GM23338 (cell line): ENCODE measurements at regions not wholly inside any gene's neighbourhood (a gene's known extent, or its start where the extent isn't known, plus 50 kb on each side); places are given as distances from the start of the nearest gene placed in this dataset.

Experiments used
- ATAC-seq: fragments of 200-7000 bp; cut with Tn5 transposase; 3 replicates; pipeline ENCODE4 v1.9.1; 2020
- DNase-seq: peaks from one replicate; pipeline ENCODE4 v3.0.0-alpha.2; 2015; ENCODE audit warnings: low spot score
- H2AFZ ChIP-seq: fragments of 200-600 bp; sonication (generic); 2 replicates; pipeline ENCODE4 v1.8.0; 2016; ENCODE audit warnings: antibody characterized with exemption, mild to moderate bottlenecking, moderate library complexity
- H3F3A ChIP-seq: fragments of 200-600 bp; sonication (generic); replicated peaks from 2 replicates; pipeline ENCODE4 v1.8.0; 2017; ENCODE audit warnings: antibody characterized with exemption, mixed run types, low read depth
- H3K27ac ChIP-seq: fragments of 200-600 bp; sonication (generic); 2 replicates; pipeline ENCODE4 v1.6.1; 2016; ENCODE audit warnings: low read depth
- H3K27me3 ChIP-seq: fragments of 200-600 bp; sonication (generic); 2 replicates; pipeline ENCODE4 v1.8.0; 2016; ENCODE audit warnings: mild to moderate bottlenecking, mixed run types, moderate library complexity; ENCODE audit not compliant: insufficient read depth
- H3K36me3 ChIP-seq: fragments of 200-600 bp; sonication (generic); 2 replicates; pipeline ENCODE4 v1.8.0; 2016; ENCODE audit warnings: mild to moderate bottlenecking; ENCODE audit not compliant: insufficient read depth
- H3K4me1 ChIP-seq: fragments of 200-600 bp; sonication (generic); 2 replicates; pipeline ENCODE4 v1.8.0; 2016; ENCODE audit warnings: mild to moderate bottlenecking, moderate library complexity; ENCODE audit not compliant: insufficient read depth
- H3K4me2 ChIP-seq: fragments of 200-600 bp; sonication (generic); 2 replicates; pipeline ENCODE4 v1.7.1; 2017; ENCODE audit warnings: mixed run types
- H3K4me3 ChIP-seq: fragments of 200-600 bp; sonication (generic); 2 replicates; pipeline ENCODE4 v1.6.1; 2016; ENCODE audit warnings: mixed run types
- H3K79me2 ChIP-seq: fragments of 200-600 bp; sonication (generic); replicated peaks from 2 replicates; pipeline ENCODE4 v1.8.0; 2017; ENCODE audit warnings: mild to moderate bottlenecking; ENCODE audit not compliant: insufficient read depth
- H3K9me2 ChIP-seq: fragments of 200-600 bp; sonication (generic); 2 replicates; pipeline ENCODE4 v1.8.0; 2017; ENCODE audit not compliant: insufficient read depth
- H4K20me1 ChIP-seq: fragments of 200-600 bp; sonication (generic); replicated peaks from 2 replicates; pipeline ENCODE4 v1.8.0; 2017; ENCODE audit warnings: mild to moderate bottlenecking; ENCODE audit not compliant: insufficient read depth
- H3K27ac Mint-ChIP-seq: 2 replicates; pipeline ENCODE4 v1.8.0; 2020; ENCODE audit warnings: inconsistent platforms, mild to moderate bottlenecking, moderate library complexity, mixed read lengths
- H3K27me3 Mint-ChIP-seq: 3 replicates; pipeline ENCODE4 v1.8.0; 2022; ENCODE audit warnings: low read depth, mild to moderate bottlenecking, moderate library complexity, mixed read lengths, inconsistent platforms; ENCODE audit not compliant: insufficient read depth, poor library complexity
- H3K36me3 Mint-ChIP-seq: 3 replicates; pipeline ENCODE4 v1.8.0; 2021; ENCODE audit warnings: low read depth, mild to moderate bottlenecking, inconsistent platforms, moderate library complexity, mixed read lengths
- H3K4me1 Mint-ChIP-seq: 3 replicates; pipeline ENCODE4 v1.8.0; 2020; ENCODE audit warnings: mild to moderate bottlenecking, inconsistent platforms, mixed read lengths
- H3K4me3 Mint-ChIP-seq: 3 replicates; pipeline ENCODE4 v1.8.0; 2021; ENCODE audit warnings: moderate library complexity, mild to moderate bottlenecking, inconsistent platforms, mixed read lengths
- H3K9me3 Mint-ChIP-seq: 3 replicates; pipeline ENCODE4 v1.8.0; 2020; ENCODE audit warnings: moderate library complexity, mild to moderate bottlenecking, inconsistent platforms, mixed read lengths
- EZH2 ChIP-seq: fragments of 200-600 bp; sonication (generic); IDR thresholded peaks from one replicate; pipeline ENCODE4 v1.8.0; 2017; ENCODE audit warnings: antibody characterized with exemption, mild to moderate bottlenecking, low read depth; ENCODE audit not compliant: unreplicated experiment
- NANOG ChIP-seq: IDR thresholded peaks from 2 replicates; pipeline ENCODE4 v1.6.1; 2016; ENCODE audit warnings: antibody characterized with exemption, borderline replicate concordance
- STAT1 ChIP-seq: IDR thresholded peaks from one replicate; pipeline ENCODE4 v1.6.1; 2016; ENCODE audit warnings: antibody characterized with exemption; ENCODE audit not compliant: unreplicated experiment
- ZNF114 ChIP-seq: fragments of 250-450 bp; sonication (Bioruptor Pico); IDR thresholded peaks from 2 replicates; pipeline ENCODE4 v1.5.0; 2020; ENCODE audit warnings: mild to moderate bottlenecking, moderate library complexity
- ZNF331 ChIP-seq: fragments of 250-450 bp; sonication (Bioruptor Pico); IDR thresholded peaks from 2 replicates; pipeline ENCODE4 v1.5.0; 2020; ENCODE audit warnings: low read depth, mild to moderate bottlenecking, moderate library complexity
- TF ChIP-seq, protein P1 (sequence below): fragments of 250-450 bp; sonication (Bioruptor Pico); IDR thresholded peaks from 2 replicates; pipeline ENCODE4 v1.5.0; 2020; ENCODE audit warnings: mild to moderate bottlenecking, moderate library complexity
- TF ChIP-seq, protein P2 (sequence below): IDR thresholded peaks from one replicate; pipeline ENCODE4 v1.6.1; 2018; ENCODE audit warnings: antibody characterized with exemption; ENCODE audit not compliant: unreplicated experiment

DNA sequence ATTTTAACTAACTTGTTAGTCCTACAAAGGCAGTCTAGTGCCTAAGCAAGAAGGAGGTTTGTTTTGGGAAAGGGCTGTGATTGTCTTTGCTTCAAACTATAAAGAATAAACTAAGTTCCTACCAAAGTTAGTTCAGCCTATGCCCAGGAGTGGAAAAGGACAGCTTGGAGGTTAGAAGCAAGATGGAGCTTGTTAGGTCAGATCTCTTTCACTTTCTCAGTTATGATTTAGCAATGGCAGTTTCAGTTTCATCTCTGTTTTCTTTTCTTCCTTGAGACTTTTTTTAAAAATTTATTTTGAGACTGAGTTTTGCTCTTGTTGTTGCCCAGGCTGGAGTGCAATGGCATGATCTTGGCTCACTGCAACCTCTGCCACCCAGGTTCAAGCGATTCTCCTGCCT lies 82.9 kb upstream of the NLGN4X start (continued):
- TF ChIP-seq, protein P1, sequence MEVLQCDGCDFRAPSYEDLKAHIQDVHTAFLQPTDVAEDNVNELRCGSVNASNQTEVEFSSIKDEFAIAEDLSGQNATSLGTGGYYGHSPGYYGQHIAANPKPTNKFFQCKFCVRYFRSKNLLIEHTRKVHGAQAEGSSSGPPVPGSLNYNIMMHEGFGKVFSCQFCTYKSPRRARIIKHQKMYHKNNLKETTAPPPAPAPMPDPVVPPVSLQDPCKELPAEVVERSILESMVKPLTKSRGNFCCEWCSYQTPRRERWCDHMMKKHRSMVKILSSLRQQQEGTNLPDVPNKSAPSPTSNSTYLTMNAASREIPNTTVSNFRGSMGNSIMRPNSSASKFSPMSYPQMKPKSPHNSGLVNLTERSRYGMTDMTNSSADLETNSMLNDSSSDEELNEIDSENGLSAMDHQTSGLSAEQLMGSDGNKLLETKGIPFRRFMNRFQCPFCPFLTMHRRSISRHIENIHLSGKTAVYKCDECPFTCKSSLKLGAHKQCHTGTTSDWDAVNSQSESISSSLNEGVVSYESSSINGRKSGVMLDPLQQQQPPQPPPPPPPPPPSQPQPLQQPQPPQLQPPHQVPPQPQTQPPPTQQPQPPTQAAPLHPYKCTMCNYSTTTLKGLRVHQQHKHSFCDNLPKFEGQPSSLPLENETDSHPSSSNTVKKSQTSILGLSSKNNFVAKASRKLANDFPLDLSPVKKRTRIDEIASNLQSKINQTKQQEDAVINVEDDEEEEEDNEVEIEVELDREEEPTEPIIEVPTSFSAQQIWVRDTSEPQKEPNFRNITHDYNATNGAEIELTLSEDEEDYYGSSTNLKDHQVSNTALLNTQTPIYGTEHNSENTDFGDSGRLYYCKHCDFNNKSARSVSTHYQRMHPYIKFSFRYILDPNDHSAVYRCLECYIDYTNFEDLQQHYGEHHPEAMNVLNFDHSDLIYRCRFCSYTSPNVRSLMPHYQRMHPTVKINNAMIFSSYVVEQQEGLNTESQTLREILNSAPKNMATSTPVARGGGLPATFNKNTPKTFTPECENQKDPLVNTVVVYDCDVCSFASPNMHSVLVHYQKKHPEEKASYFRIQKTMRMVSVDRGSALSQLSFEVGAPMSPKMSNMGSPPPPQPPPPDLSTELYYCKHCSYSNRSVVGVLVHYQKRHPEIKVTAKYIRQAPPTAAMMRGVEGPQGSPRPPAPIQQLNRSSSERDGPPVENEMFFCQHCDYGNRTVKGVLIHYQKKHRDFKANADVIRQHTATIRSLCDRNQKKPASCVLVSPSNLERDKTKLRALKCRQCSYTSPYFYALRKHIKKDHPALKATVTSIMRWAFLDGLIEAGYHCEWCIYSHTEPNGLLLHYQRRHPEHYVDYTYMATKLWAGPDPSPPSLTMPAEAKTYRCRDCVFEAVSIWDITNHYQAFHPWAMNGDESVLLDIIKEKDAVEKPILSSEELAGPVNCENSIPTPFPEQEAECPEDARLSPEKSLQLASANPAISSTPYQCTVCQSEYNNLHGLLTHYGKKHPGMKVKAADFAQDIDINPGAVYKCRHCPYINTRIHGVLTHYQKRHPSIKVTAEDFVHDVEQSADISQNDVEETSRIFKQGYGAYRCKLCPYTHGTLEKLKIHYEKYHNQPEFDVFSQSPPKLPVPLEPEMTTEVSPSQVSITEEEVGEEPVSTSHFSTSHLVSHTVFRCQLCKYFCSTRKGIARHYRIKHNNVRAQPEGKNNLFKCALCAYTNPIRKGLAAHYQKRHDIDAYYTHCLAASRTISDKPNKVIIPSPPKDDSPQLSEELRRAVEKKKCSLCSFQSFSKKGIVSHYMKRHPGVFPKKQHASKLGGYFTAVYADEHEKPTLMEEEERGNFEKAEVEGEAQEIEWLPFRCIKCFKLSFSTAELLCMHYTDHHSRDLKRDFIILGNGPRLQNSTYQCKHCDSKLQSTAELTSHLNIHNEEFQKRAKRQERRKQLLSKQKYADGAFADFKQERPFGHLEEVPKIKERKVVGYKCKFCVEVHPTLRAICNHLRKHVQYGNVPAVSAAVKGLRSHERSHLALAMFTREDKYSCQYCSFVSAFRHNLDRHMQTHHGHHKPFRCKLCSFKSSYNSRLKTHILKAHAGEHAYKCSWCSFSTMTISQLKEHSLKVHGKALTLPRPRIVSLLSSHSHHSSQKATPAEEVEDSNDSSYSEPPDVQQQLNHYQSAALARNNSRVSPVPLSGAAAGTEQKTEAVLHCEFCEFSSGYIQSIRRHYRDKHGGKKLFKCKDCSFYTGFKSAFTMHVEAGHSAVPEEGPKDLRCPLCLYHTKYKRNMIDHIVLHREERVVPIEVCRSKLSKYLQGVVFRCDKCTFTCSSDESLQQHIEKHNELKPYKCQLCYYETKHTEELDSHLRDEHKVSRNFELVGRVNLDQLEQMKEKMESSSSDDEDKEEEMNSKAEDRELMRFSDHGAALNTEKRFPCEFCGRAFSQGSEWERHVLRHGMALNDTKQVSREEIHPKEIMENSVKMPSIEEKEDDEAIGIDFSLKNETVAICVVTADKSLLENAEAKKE, result no peak
- TF ChIP-seq, protein P2, sequence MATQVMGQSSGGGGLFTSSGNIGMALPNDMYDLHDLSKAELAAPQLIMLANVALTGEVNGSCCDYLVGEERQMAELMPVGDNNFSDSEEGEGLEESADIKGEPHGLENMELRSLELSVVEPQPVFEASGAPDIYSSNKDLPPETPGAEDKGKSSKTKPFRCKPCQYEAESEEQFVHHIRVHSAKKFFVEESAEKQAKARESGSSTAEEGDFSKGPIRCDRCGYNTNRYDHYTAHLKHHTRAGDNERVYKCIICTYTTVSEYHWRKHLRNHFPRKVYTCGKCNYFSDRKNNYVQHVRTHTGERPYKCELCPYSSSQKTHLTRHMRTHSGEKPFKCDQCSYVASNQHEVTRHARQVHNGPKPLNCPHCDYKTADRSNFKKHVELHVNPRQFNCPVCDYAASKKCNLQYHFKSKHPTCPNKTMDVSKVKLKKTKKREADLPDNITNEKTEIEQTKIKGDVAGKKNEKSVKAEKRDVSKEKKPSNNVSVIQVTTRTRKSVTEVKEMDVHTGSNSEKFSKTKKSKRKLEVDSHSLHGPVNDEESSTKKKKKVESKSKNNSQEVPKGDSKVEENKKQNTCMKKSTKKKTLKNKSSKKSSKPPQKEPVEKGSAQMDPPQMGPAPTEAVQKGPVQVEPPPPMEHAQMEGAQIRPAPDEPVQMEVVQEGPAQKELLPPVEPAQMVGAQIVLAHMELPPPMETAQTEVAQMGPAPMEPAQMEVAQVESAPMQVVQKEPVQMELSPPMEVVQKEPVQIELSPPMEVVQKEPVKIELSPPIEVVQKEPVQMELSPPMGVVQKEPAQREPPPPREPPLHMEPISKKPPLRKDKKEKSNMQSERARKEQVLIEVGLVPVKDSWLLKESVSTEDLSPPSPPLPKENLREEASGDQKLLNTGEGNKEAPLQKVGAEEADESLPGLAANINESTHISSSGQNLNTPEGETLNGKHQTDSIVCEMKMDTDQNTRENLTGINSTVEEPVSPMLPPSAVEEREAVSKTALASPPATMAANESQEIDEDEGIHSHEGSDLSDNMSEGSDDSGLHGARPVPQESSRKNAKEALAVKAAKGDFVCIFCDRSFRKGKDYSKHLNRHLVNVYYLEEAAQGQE, result no peak
- TF ChIP-seq STAT1 (no peak), NANOG (no peak)

DNA sequence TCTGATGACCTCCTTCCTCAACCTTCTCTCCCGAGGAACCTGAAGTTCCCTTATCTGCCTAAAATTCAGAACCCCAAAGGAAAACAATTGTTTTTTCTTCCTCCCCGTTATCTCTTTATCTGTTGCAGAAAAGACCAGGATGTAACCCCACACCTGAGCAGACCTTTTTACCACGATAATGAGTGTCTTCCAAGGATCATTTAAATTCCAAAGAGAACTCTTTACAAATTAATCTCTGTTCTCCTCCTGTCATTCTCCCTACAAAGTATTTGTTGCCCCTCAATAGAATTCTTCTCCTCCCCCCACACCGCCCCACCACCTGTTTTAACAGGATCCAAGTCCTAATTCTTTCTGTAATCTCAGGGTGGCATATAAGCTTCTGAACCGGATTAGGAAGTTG lies 78.5 kb upstream of the NLGN4X start:
- Histone ChIP-seq H4K20me1 (no peaks in the 10 kb centered on the region), H3F3A (no peaks in the 10 kb centered on the region), H3K4me3 (no peak overlapping the region), H3K4me2 (peak overlapping the region; percentile 67), H3K36me3 (no peaks in the 10 kb centered on the region), H3K27ac (peak overlapping the region; percentile 69; the same call in 1 of the 2 replicates), H3K9me2 (no peaks in the 10 kb centered on the region), H3K79me2 (no peaks in the 10 kb centered on the region), H3K27me3 (no peaks in the 10 kb centered on the region), H2AFZ (no peak overlapping the region), H3K4me1 (peaks cover 21% of the 10 kb centered on the region)
- H3K4me1 Mint-ChIP-seq, result peaks cover 27% of the 10 kb centered on the region
- ATAC-seq (peak; percentile 38; the same call in 1 of the 3 replicates), DNase-seq (peak; percentile 2)
- peaks cover 27% of the 10 kb centered on the region for H3K36me3 Mint-ChIP-seq
- H3K27me3 Mint-ChIP-seq, result peaks cover 4% of the 10 kb centered on the region
- peaks cover 24% of the 10 kb centered on the region for H3K9me3 Mint-ChIP-seq
- no peak overlapping the region for H3K4me3 Mint-ChIP-seq
- no peak overlapping the region for H3K27ac Mint-ChIP-seq
- TF ChIP-seq ZNF331 (CRISPR knock-in tag) (no peak), ZNF114 (CRISPR knock-in tag) (no peak), EZH2 (no peak)
- TF ChIP-seq, protein P1, result no peak
